ENCODE measurements at regions not wholly inside any gene's neighbourhood (a gene's known extent, or its start where the extent isn't known, plus 50 kb on each side); places are given as distances from the start of the nearest gene placed in this dataset.

GRCh38 chr15:72967811-72968530, 84.3 kb upstream of the NEO1 start:
- TF ChIP-seq CTCF (IDR thresholded peaks at IDR 0.05): no peak
- no peak for TF ChIP-seq POLR2AphosphoS5 (IDR thresholded peaks at IDR 0.05)
- no peak for TF ChIP-seq POLR2A (IDR thresholded peaks at IDR 0.05)

Data from breast epithelium (tissue), 3 donors.